ENCODE measurements at regions not wholly inside any gene's neighbourhood (a gene's known extent, or its start where the extent isn't known, plus 50 kb on each side); places are given as distances from the start of the nearest gene placed in this dataset.

GRCh38 chr5:3209918-3210317 lies 385.7 kb upstream of the IRX1 start:
- no peak for DNase-seq (ENCODE audit: low spot score)
- no peak for ATAC-seq (ENCODE audit: low FRiP score)
- no peak for TF ChIP-seq CTCF (IDR thresholded peaks at IDR 0.05)

- ATAC-seq (ENCODE audit: low FRiP score) (no peak), DNase-seq (ENCODE audit: low spot score) (no peak)
- TF ChIP-seq CTCF (IDR thresholded peaks at IDR 0.05), result no peak
These were observed 393.1 kb upstream of the IRX1 start for GRCh38 chr5:3202570-3202969.

GRCh38 chr5:3201941-3202340 lies 393.7 kb upstream of the IRX1 start:
- ATAC-seq (ENCODE audit: low FRiP score), result no peak
- DNase-seq (ENCODE audit: low spot score), result no peak
- no peak for TF ChIP-seq CTCF (IDR thresholded peaks at IDR 0.05)

GRCh38 chr5:3201121-3201520 lies 394.5 kb upstream of the IRX1 start:
- no peak for TF ChIP-seq CTCF (IDR thresholded peaks at IDR 0.05)
- DNase-seq (ENCODE audit: low spot score), result no peak
- ATAC-seq (ENCODE audit: low FRiP score), result no peak

GRCh38 chr5:3199962-3200755 lies 395.5 kb upstream of the IRX1 start:
- ATAC-seq (ENCODE audit: low FRiP score) (no peak), DNase-seq (ENCODE audit: low spot score) (no peak)
- TF ChIP-seq CTCF (IDR thresholded peaks at IDR 0.05), result no peak

- DNase-seq (ENCODE audit: low spot score) (no peak), ATAC-seq (ENCODE audit: low FRiP score) (no peak)
- TF ChIP-seq CTCF (IDR thresholded peaks at IDR 0.05), result no peak
These were observed 397.6 kb upstream of the IRX1 start for GRCh38 chr5:3198074-3198449.

GRCh38 chr5:3197304-3198073 lies 398.1 kb upstream of the IRX1 start:
- no peak for DNase-seq (ENCODE audit: low spot score)
- TF ChIP-seq CTCF (IDR thresholded peaks at IDR 0.05), result no peak
- no peak for ATAC-seq (ENCODE audit: low FRiP score)
